ENCODE measurements at regions not wholly inside any gene's neighbourhood (a gene's known extent, or its start where the extent isn't known, plus 50 kb on each side); places are given as distances from the start of the nearest gene placed in this dataset.

DNA sequence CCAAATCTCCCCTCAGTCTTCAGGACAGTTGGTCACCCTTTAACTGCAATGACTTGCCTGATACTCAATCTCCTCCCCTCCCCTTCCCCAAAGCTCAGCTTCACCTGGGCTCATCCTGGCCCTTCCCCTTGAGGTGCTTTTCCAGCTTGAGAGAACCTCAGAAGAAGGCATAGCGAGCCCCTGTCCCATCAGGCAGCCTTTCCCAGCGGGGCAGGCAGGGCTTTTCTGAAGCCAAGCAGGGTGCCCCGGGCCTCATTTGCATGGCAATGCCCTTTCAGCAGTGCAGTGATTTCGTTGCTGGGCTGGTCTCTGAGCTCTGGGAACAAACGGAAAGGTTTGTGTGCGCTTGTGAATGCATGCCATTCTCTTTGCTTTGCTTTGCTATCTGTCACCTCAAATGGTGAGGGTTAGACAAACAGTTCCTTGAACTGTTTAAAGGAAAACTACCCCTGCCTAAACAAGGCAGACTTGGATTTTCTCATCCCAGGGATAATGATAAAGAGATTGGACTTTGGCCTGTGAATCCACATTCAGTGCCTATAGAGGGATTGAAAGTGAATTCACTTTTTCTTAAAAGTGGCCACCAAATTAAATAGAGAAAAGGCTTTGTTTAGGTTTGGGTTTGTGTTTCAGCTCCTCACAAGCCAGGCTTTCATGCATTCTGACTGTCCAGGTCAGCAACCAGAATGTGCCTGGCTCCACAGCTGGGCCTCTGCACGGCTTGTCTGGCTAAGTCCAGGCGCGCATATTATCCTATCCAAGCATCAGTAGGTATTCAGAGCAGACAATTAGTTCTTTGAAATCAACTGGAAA lies 165.3 kb downstream of the ZNF608 start (continued):
- no peak for TF ChIP-seq ZSCAN5A (tag by site-specific recombination; IDR thresholded peaks at IDR 0.05)
- TF ChIP-seq ZNF423 (tag by site-specific recombination; IDR thresholded peaks at IDR 0.05) = no peak
- TF ChIP-seq ZNF561 (tag by site-specific recombination; IDR thresholded peaks at IDR 0.05; ENCODE audit: borderline replicate concordance) = peak; percentile 98
- TF ChIP-seq ZBTB17 (tag by site-specific recombination; IDR thresholded peaks at IDR 0.05) = peak; percentile 29; the same call in 1 of the 2 replicates
- TF ChIP-seq ZFP3 (tag by site-specific recombination; IDR thresholded peaks at IDR 0.05; ENCODE audit: low read depth) = no peak
- TF ChIP-seq SP2 (tag by site-specific recombination; IDR thresholded peaks at IDR 0.05) = no peak
- no peak for TF ChIP-seq ZNF501 (tag by site-specific recombination; IDR thresholded peaks at IDR 0.05)
- no peak for TF ChIP-seq ZNF184 (tag by site-specific recombination; IDR thresholded peaks at IDR 0.05)
- TF ChIP-seq ZNF341 (tag by site-specific recombination; IDR thresholded peaks at IDR 0.05; ENCODE audit: low read depth) = no peak
- no peak for TF ChIP-seq ZNF175 (tag by site-specific recombination; IDR thresholded peaks at IDR 0.05)
- TF ChIP-seq, protein P1, sequence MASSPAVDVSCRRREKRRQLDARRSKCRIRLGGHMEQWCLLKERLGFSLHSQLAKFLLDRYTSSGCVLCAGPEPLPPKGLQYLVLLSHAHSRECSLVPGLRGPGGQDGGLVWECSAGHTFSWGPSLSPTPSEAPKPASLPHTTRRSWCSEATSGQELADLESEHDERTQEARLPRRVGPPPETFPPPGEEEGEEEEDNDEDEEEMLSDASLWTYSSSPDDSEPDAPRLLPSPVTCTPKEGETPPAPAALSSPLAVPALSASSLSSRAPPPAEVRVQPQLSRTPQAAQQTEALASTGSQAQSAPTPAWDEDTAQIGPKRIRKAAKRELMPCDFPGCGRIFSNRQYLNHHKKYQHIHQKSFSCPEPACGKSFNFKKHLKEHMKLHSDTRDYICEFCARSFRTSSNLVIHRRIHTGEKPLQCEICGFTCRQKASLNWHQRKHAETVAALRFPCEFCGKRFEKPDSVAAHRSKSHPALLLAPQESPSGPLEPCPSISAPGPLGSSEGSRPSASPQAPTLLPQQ (tag by site-specific recombination; IDR thresholded peaks at IDR 0.05) = no peak
- TF ChIP-seq, protein P2, sequence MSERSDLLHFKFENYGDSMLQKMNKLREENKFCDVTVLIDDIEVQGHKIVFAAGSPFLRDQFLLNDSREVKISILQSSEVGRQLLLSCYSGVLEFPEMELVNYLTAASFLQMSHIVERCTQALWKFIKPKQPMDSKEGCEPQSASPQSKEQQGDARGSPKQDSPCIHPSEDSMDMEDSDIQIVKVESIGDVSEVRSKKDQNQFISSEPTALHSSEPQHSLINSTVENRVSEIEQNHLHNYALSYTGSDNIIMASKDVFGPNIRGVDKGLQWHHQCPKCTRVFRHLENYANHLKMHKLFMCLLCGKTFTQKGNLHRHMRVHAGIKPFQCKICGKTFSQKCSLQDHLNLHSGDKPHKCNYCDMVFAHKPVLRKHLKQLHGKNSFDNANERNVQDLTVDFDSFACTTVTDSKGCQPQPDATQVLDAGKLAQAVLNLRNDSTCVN (tag by site-specific recombination; optimal IDR thresholded peaks at IDR 0.05) = no peak
- no peak for TF ChIP-seq HOXD13 (CRISPR knock-in tag; IDR thresholded peaks at IDR 0.05; ENCODE audit: borderline replicate concordance)
- no peak for TF ChIP-seq ZNF777 (tag by site-specific recombination; IDR thresholded peaks at IDR 0.05; ENCODE audit: borderline replicate concordance)
- TF ChIP-seq, protein P3, sequence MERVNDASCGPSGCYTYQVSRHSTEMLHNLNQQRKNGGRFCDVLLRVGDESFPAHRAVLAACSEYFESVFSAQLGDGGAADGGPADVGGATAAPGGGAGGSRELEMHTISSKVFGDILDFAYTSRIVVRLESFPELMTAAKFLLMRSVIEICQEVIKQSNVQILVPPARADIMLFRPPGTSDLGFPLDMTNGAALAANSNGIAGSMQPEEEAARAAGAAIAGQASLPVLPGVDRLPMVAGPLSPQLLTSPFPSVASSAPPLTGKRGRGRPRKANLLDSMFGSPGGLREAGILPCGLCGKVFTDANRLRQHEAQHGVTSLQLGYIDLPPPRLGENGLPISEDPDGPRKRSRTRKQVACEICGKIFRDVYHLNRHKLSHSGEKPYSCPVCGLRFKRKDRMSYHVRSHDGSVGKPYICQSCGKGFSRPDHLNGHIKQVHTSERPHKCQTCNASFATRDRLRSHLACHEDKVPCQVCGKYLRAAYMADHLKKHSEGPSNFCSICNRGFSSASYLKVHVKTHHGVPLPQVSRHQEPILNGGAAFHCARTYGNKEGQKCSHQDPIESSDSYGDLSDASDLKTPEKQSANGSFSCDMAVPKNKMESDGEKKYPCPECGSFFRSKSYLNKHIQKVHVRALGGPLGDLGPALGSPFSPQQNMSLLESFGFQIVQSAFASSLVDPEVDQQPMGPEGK (tag by site-specific recombination; IDR thresholded peaks at IDR 0.05) = no peak

- POLR2A ChIA-PET = no interaction called here
- TF ChIP-seq ZNF121 (tag by site-specific recombination; IDR thresholded peaks at IDR 0.05) (peak; percentile 92), ZSCAN5A (tag by site-specific recombination; IDR thresholded peaks at IDR 0.05) (no peak)
- H3K4me3 ChIP-seq (ENCODE audit: low read depth, low read length) = no peak overlapping the region
- H3K9me3 ChIP-seq (ENCODE audit: control insufficient read depth, insufficient read depth, low read depth, low read length) = no peaks in the 10 kb centered on the region
- H3K27ac ChIP-seq (ENCODE audit: extremely low read depth, low read depth, low read length) = no peak overlapping the region
- H3K36me3 ChIP-seq (ENCODE audit: control insufficient read depth in 2 of 2, insufficient read depth in 1 of 2, low read length in 2 of 2) = no peaks in the 10 kb centered on the region
- peaks cover 9% of the 10 kb centered on the region for H3K4me1 ChIP-seq (ENCODE audit: control insufficient read depth, insufficient read depth, low read length)
- CTCF ChIA-PET = interaction anchor here (0.9 kb wide), 1 partner anchor 9 kb away, joined by 3 read pairs; no protein-coding TSS in a partner anchor
Observed at GRCh38 chr5:124580512-124580911, 165.9 kb downstream of the ZNF608 start.

All from HEK293 (cell line).